ENCODE measurements at regions not wholly inside any gene's neighbourhood (a gene's known extent, or its start where the extent isn't known, plus 50 kb on each side); places are given as distances from the start of the nearest gene placed in this dataset.

GRCh38 chr6:93786474-93787330, 367.3 kb upstream of the EPHA7 start:
- in situ Hi-C loops (cut with MboI; ENCODE audit: low pct_unique_long_range_greater_than_20kb, low sequenced_read_pairs) = no loop called here
- DNase-seq = no peak

GRCh38 chr6:93785694-93786030, 366.3 kb upstream of the EPHA7 start:
- in situ Hi-C loops (cut with MboI; ENCODE audit: low pct_unique_long_range_greater_than_20kb, low sequenced_read_pairs) = no loop called here
- no peak for DNase-seq

GRCh38 chr6:93784794-93785693, 365.7 kb upstream of the EPHA7 start:
- DNase-seq = no peak
- in situ Hi-C loops (cut with MboI; ENCODE audit: low pct_unique_long_range_greater_than_20kb, low sequenced_read_pairs) = no loop called here

- in situ Hi-C loops (cut with MboI; ENCODE audit: low pct_unique_long_range_greater_than_20kb, low sequenced_read_pairs) = no loop called here
- no peak for DNase-seq
Observed at GRCh38 chr6:93779086-93779841, 359.9 kb upstream of the EPHA7 start.

- in situ Hi-C loops (cut with MboI; ENCODE audit: low pct_unique_long_range_greater_than_20kb, low sequenced_read_pairs) = no loop called here
- no peak for DNase-seq
Observed at GRCh38 chr6:93759190-93759589, 339.8 kb upstream of the EPHA7 start.

- in situ Hi-C loops (cut with MboI; ENCODE audit: low pct_unique_long_range_greater_than_20kb, low sequenced_read_pairs) = no loop called here
- no peak for DNase-seq
Observed at GRCh38 chr6:93751969-93752368, 332.6 kb upstream of the EPHA7 start.

- in situ Hi-C loops (cut with MboI; ENCODE audit: low pct_unique_long_range_greater_than_20kb, low sequenced_read_pairs) = no loop called here
Observed at GRCh38 chr6:93749930-93750329, 330.6 kb upstream of the EPHA7 start.

GRCh38 chr6:93749191-93749590, 329.8 kb upstream of the EPHA7 start:
- in situ Hi-C loops (cut with MboI; ENCODE audit: low pct_unique_long_range_greater_than_20kb, low sequenced_read_pairs) = no loop called here
- DNase-seq = no peak

More at GRCh38 chr6:93749930-93750329, 330.6 kb upstream of the EPHA7 start:
- no peak for DNase-seq

- no peak for DNase-seq
- in situ Hi-C loops (cut with MboI; ENCODE audit: low pct_unique_long_range_greater_than_20kb, low sequenced_read_pairs) = no loop called here
Observed at GRCh38 chr6:93746892-93747291, 327.5 kb upstream of the EPHA7 start.

- in situ Hi-C loops (cut with MboI; ENCODE audit: low pct_unique_long_range_greater_than_20kb, low sequenced_read_pairs) = no loop called here
- DNase-seq = no peak
Observed at GRCh38 chr6:93745306-93745705, 325.9 kb upstream of the EPHA7 start.

- no peak for DNase-seq
- in situ Hi-C loops (cut with MboI; ENCODE audit: low pct_unique_long_range_greater_than_20kb, low sequenced_read_pairs) = no loop called here
Observed at GRCh38 chr6:93735099-93735498, 315.7 kb upstream of the EPHA7 start.

GRCh38 chr6:93731306-93731705, 311.9 kb upstream of the EPHA7 start:
- no peak for DNase-seq
- in situ Hi-C loops (cut with MboI; ENCODE audit: low pct_unique_long_range_greater_than_20kb, low sequenced_read_pairs) = no loop called here

- no peak for DNase-seq
- in situ Hi-C loops (cut with MboI; ENCODE audit: low pct_unique_long_range_greater_than_20kb, low sequenced_read_pairs) = no loop called here
Observed at GRCh38 chr6:93728150-93728549, 308.8 kb upstream of the EPHA7 start.

- DNase-seq = no peak
- in situ Hi-C loops (cut with MboI; ENCODE audit: low pct_unique_long_range_greater_than_20kb, low sequenced_read_pairs) = no loop called here
Observed at GRCh38 chr6:93727447-93727846, 308.1 kb upstream of the EPHA7 start.

GRCh38 chr6:93721386-93722048, 302.2 kb upstream of the EPHA7 start:
- in situ Hi-C loops (cut with MboI; ENCODE audit: low pct_unique_long_range_greater_than_20kb, low sequenced_read_pairs) = no loop called here

GRCh38 chr6:93713974-93714373, 294.6 kb upstream of the EPHA7 start:
- no peak for DNase-seq

More at GRCh38 chr6:93721386-93722048, 302.2 kb upstream of the EPHA7 start:
- DNase-seq = no peak

GRCh38 chr6:93703431-93703830, 284.1 kb upstream of the EPHA7 start:
- in situ Hi-C loops (cut with MboI; ENCODE audit: low pct_unique_long_range_greater_than_20kb, low sequenced_read_pairs) = no loop called here
- no peak for DNase-seq

More at GRCh38 chr6:93713974-93714373, 294.6 kb upstream of the EPHA7 start:
- in situ Hi-C loops (cut with MboI; ENCODE audit: low pct_unique_long_range_greater_than_20kb, low sequenced_read_pairs) = no loop called here

GRCh38 chr6:93701526-93701925, 282.2 kb upstream of the EPHA7 start:
- DNase-seq = no peak
- in situ Hi-C loops (cut with MboI; ENCODE audit: low pct_unique_long_range_greater_than_20kb, low sequenced_read_pairs) = no loop called here

- DNase-seq = no peak
- in situ Hi-C loops (cut with MboI; ENCODE audit: low pct_unique_long_range_greater_than_20kb, low sequenced_read_pairs) = no loop called here
Observed at GRCh38 chr6:93685494-93685893, 266.1 kb upstream of the EPHA7 start.
